Transverse colon (tissue), 4 donors: ENCODE measurements at regions not wholly inside any gene's neighbourhood (a gene's known extent, or its start where the extent isn't known, plus 50 kb on each side); places are given as distances from the start of the nearest gene placed in this dataset.

Experiments
- DNase-seq: peaks from one replicate; pipeline ENCODE4 v3.0.0-alpha.2; 2019
- H3K27ac ChIP-seq, 4 donors: fragments of 200-600 bp; sonication (generic); 2 replicates each; pipeline ENCODE4 v1.5.1; 2016 to 2018; ENCODE audit warnings: inconsistent platforms in 4 of 4
- H3K27me3 ChIP-seq: fragments of 200-600 bp; sonication (generic); 2 replicates; pipeline ENCODE4 v1.5.1; 2017; ENCODE audit warnings: inconsistent platforms
- H3K36me3 ChIP-seq, 4 donors: fragments of 200-600 bp; sonication (generic); 2 replicates each; pipeline ENCODE4 v1.5.1; 2017 to 2019; ENCODE audit warnings: inconsistent platforms in 4 of 4
- H3K4me1 ChIP-seq, 4 donors: fragments of 200-600 bp; sonication (generic); 2 replicates each; pipeline ENCODE4 v1.5.1; 2017 to 2020; ENCODE audit warnings: inconsistent platforms in 4 of 4
- H3K4me3 ChIP-seq, 4 donors: fragments of 200-600 bp; sonication (generic); 1 replicate in 1 of 4; 2 replicates in 3 of 4; pipeline versions ENCODE4 v1.5.1 to v1.6.1; 2017 to 2019; ENCODE audit warnings: inconsistent platforms in 4 of 4
- H3K9me3 ChIP-seq, 2 donors: fragments of 200-600 bp; sonication (generic); 2 replicates each; pipeline ENCODE4 v1.5.1; 2017 to 2019; ENCODE audit warnings: inconsistent platforms in 2 of 2
- EP300 ChIP-seq: sonication (generic); formaldehyde crosslinking; IDR thresholded peaks from one replicate; pipeline ENCODE4 v1.6.1; 2017; ENCODE audit warnings: antibody characterized with exemption, low read depth
- POLR2A ChIP-seq: fragments of 450-650 bp; IDR thresholded peaks from one replicate; pipeline ENCODE4 v1.6.1; 2016; ENCODE audit warnings: antibody characterized with exemption, mild to moderate bottlenecking, moderate library complexity
- POLR2AphosphoS5 ChIP-seq, 3 donors: sonication (generic); formaldehyde crosslinking; IDR thresholded peaks; one replicate each; pipeline ENCODE4 v1.6.1; 2016; ENCODE audit warnings: antibody characterized with exemption in 3 of 3
- WGBS, 2 donors: methylation state at CpG; one replicate each; pipeline ENCODE4 v1.1.5; 2018; ENCODE audit warnings: low coverage in 1 of 2; 5-methylcytosine and 5-hydroxymethylcytosine counted together
- in situ Hi-C, 4 donors: fragments of 200-750 bp; cut with MboI; loops; one replicate each; pipeline versions ENCODE4 v1.15.0 to v1.15.1; 2017; ENCODE audit warnings: low sequenced_read_pairs in 3 of 4, low pct_ligation_motif_present in 1 of 4, low pct_unique_long_range_greater_than_20kb in 1 of 4
- intact Hi-C: fragments of 100-400 bp; cut with DNase I; formaldehyde crosslinking; loops from one replicate; pipeline ENCODE4 v1.15.1; 2023; ENCODE audit warnings: low total_unique reads
- TF ChIP-seq, protein P1 (sequence below), 5 experiments: fragments of 200-600 bp in 3 of 5; fragments of 450-650 bp in 2 of 5; sonication (generic) in 3 of 5; IDR thresholded peaks; 1 replicate in 2 of 5; 2 replicates in 3 of 5; pipeline ENCODE4 v1.5.1; 2016 to 2017; ENCODE audit warnings: antibody characterized with exemption in 5 of 5, inconsistent platforms in 3 of 5, mild to moderate bottlenecking in 2 of 5, moderate library complexity in 1 of 5

DNA sequence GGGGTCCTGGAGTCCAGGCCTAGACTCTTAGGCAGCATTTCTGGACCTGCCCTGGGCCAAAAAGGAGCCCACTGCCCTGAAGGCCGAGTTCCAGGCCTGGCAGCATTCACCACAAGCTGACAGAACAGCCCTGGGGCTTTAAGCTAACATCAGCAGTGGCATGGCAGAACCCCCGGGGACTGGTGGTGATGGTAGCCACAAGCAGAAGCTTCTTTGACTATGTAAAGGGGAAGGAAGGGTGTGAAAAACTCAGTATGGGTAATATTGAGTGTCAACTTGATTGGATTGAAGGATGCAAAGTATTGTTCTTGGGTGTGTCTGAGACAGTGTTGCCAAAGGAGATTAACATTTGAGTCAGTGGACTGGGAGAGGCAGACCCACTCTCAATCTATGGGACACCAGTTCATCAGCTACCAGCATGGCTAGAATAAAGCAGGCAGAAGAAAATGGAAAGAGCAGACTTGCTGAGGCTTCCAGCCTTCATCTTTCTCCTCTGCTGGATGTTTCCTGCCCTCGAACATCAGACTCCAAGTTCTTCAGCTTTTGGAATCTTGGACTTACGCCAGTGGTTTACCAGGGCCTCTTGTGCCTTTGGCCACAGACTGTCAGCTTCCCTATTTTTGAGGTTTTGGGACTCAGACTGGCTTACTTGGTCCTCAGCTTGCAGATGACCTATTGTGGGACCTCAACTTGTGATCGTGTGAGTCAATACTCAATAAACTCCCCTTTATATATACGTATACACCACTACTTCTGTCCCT is 661.0 kb upstream of the C9orf72 start:
- in situ Hi-C loops (no loop called here), intact Hi-C loops (no loop called here)
- H3K36me3 ChIP-seq, result no peaks in the 10 kb centered on the region
- no peak for DNase-seq
- no peaks in the 10 kb centered on the region for H3K9me3 ChIP-seq
- TF ChIP-seq, protein P1, sequence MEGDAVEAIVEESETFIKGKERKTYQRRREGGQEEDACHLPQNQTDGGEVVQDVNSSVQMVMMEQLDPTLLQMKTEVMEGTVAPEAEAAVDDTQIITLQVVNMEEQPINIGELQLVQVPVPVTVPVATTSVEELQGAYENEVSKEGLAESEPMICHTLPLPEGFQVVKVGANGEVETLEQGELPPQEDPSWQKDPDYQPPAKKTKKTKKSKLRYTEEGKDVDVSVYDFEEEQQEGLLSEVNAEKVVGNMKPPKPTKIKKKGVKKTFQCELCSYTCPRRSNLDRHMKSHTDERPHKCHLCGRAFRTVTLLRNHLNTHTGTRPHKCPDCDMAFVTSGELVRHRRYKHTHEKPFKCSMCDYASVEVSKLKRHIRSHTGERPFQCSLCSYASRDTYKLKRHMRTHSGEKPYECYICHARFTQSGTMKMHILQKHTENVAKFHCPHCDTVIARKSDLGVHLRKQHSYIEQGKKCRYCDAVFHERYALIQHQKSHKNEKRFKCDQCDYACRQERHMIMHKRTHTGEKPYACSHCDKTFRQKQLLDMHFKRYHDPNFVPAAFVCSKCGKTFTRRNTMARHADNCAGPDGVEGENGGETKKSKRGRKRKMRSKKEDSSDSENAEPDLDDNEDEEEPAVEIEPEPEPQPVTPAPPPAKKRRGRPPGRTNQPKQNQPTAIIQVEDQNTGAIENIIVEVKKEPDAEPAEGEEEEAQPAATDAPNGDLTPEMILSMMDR (IDR thresholded peaks at IDR 0.05), result no peak
- TF ChIP-seq POLR2A (no peak), POLR2AphosphoS5 (IDR thresholded peaks at IDR 0.05) (no peak), EP300 (no peak)
- no peak overlapping the region for H3K27ac ChIP-seq
- H3K4me1 ChIP-seq, result no peaks in the 10 kb centered on the region
- no peaks in the 10 kb centered on the region for H3K27me3 ChIP-seq
- no peak overlapping the region for H3K4me3 ChIP-seq
- 50 to 74% methylated on average over 3 to 6 of the region's 6 CpGs for WGBS, 2 donors

DNA sequence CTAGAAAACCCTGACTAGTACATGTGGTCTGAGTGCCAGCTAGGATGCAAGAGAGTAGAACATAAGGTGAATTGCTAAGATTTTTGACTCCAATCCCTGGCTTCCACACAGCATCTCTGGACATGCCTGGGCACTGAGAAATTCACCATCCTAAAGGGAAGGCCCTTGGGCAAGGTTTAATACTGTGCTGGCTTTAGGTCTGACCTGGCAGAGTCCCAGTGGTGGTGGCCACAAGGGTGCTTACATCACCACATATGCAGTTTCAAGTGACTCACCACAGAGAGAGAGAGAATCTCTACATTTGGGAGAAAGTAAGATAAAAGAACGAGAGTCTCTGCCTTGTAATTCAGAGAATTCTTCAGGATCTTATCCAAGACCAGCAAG is 661.6 kb upstream of the C9orf72 start:
- TF ChIP-seq, protein P1 (IDR thresholded peaks at IDR 0.05), result no peak
- TF ChIP-seq POLR2A, result no peak
- 29% methylated on average over 1 of the region's 1 CpG; no CpG with 5 or more reads in 1 of the 2 donors for WGBS, 2 donors
- DNase-seq, result no peak
- Histone ChIP-seq H3K4me1 (no peaks in the 10 kb centered on the region), H3K9me3 (peaks cover 0 to 1% of the 10 kb centered on the region in 2 donors), H3K36me3 (no peaks in the 10 kb centered on the region), H3K4me3 (no peak overlapping the region), H3K27ac (no peak overlapping the region), H3K27me3 (no peaks in the 10 kb centered on the region)
- in situ Hi-C loops, result no loop called here
- intact Hi-C loops, result no loop called here

DNA sequence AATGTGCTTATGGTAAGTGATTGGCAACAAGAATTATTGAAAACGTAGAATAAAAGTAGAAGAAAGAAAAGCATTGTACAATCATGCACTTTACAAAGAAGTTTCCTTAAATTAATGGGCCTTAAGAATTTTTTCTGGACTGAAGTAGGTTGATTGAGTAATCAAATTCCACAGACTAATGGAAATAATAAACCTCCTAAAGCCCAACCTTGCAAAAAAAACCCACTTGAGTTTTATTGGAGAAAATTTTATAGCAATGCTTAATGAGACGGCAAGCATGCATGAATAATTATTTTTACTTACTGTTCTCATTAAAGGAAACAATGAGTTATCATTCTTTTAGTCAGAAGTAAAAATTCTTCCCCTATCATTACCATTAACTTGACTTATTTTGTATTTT is 676.1 kb upstream of the C9orf72 start:
- no peak for DNase-seq
- Histone ChIP-seq H3K27ac (no peak overlapping the region), H3K36me3 (no peaks in the 10 kb centered on the region), H3K27me3 (no peaks in the 10 kb centered on the region), H3K9me3 (no peaks in the 10 kb centered on the region), H3K4me1 (no peaks in the 10 kb centered on the region), H3K4me3 (no peak overlapping the region)
- 58 to 83% methylated on average over 2 of the region's 2 CpGs for WGBS, 2 donors
- TF ChIP-seq POLR2A (no peak), POLR2AphosphoS5 (IDR thresholded peaks at IDR 0.05) (no peak), EP300 (no peak)
- TF ChIP-seq, protein P1 (IDR thresholded peaks at IDR 0.05), result no peak
- in situ Hi-C loops (no loop called here), intact Hi-C loops (no loop called here)

DNA sequence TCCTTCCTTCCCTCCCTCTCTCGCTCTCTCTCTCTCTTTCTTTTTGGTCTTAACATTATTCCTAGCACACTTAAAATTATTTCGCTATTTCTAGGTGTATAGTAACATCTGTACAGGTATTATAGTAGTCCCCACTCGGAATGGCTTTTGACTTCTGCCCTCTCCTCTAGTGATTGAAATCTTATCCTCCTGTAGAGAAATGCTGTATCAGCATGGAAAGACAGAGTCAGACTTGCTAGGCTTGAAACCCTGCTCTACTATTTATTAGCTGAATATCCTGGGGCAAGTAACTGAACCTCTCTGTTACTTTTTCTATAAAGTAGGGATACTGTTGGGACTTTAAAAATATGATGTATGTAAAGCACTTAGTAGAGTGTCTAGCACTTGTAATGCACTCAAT is 681.9 kb upstream of the C9orf72 start:
- Histone ChIP-seq H3K36me3 (no peaks in the 10 kb centered on the region), H3K9me3 (no peaks in the 10 kb centered on the region), H3K4me1 (no peaks in the 10 kb centered on the region), H3K27me3 (no peaks in the 10 kb centered on the region), H3K4me3 (no peak overlapping the region), H3K27ac (no peak overlapping the region)
- in situ Hi-C loops, result no loop called here
- DNase-seq, result no peak
- TF ChIP-seq POLR2A (no peak), EP300 (no peak), POLR2AphosphoS5 (IDR thresholded peaks at IDR 0.05) (no peak)
- TF ChIP-seq, protein P1 (IDR thresholded peaks at IDR 0.05), result no peak
- intact Hi-C loops, result no loop called here
- 68 to 73% methylated on average over 3 of the region's 3 CpGs for WGBS, 2 donors
